22Rv1 (cell line): ENCODE measurements at regions not wholly inside any gene's neighbourhood (a gene's known extent, or its start where the extent isn't known, plus 50 kb on each side); places are given as distances from the start of the nearest gene placed in this dataset.

ENCODE experiments used
- ZFX ChIP-seq: fragments of 450-650 bp; IDR thresholded peaks from 2 replicates; pipeline ENCODE4 v1.6.1; 2017; ENCODE audit warnings: antibody characterized with exemption, borderline replicate concordance
- TF ChIP-seq, protein P1 (sequence below): fragments of 450-650 bp; IDR thresholded peaks from 2 replicates; pipeline ENCODE4 v1.5.1; 2017; ENCODE audit warnings: mild to moderate bottlenecking

DNA sequence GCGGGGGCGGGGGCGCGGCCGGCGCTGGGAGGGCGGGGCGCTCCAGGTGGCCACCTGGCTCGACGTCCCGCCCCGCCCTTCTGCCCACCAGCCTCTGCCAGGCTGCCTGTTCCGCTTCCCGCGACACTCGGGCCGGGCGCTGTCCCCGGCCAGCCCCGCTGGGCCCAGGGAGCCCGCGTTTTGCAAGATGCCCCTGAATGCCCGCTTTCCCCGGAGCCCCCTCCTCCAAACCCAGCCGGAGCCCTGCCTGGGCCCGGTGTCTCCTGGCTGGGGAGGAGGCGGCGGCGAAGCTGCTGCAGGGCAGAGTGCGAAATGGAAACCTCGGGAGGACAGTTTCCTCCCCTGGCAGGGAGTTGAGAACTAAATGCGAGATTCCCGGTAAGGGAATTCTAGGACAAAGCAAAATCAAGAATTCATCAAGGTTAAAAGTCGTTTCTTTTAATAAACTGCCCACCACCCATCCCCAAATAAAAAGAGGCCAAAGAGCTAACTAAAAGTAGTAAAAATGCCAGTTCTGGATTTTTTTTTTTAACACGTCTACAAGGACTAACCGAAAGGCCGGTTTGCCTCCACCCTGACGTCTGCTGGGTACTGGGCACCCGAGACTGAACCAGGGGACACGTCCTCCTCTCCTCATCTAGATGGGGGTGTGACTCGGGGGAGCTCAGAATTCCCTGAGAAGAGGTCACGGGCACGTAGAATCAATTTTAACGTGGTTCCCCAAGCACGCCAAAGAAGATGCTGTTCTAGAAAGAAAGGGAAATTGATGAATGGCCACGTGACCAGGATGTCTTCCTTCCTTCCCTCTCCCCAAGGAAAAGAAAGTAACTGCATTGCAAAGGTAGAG, 200.4 kb upstream of the NFE2L3 start:
- TF ChIP-seq, protein P1, sequence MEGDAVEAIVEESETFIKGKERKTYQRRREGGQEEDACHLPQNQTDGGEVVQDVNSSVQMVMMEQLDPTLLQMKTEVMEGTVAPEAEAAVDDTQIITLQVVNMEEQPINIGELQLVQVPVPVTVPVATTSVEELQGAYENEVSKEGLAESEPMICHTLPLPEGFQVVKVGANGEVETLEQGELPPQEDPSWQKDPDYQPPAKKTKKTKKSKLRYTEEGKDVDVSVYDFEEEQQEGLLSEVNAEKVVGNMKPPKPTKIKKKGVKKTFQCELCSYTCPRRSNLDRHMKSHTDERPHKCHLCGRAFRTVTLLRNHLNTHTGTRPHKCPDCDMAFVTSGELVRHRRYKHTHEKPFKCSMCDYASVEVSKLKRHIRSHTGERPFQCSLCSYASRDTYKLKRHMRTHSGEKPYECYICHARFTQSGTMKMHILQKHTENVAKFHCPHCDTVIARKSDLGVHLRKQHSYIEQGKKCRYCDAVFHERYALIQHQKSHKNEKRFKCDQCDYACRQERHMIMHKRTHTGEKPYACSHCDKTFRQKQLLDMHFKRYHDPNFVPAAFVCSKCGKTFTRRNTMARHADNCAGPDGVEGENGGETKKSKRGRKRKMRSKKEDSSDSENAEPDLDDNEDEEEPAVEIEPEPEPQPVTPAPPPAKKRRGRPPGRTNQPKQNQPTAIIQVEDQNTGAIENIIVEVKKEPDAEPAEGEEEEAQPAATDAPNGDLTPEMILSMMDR: no peak
- no peak for TF ChIP-seq ZFX
